ENCODE measurements at regions not wholly inside any gene's neighbourhood (a gene's known extent, or its start where the extent isn't known, plus 50 kb on each side); places are given as distances from the start of the nearest gene placed in this dataset.

DNA sequence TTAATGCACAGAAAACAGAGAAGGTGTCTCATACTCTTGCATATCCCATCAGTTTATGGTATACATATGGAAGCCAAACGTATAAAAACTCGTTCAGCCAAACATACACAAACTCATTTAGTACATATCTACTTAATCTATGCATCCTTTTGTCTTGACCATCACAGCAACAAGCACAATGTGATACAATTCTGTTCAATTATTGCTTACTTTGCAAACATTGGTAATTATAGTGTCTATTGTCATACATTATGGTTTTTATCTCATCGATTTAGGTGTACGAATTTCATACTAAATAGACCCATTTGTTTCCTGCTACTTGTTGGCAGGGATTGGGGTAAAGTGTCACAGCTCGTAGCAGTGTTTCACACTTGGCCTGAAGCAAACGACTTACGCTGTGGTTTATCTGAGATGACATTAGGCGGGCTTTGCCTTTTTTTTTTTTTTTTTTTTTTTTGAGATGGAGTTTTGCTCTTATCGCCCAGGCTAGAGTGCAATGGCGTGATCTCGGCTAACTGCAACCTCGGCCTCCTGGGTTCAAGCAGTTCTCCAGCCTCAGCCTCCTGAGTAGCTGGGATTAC lies 425.9 kb upstream of the JARID2 start:
- CTCF ChIA-PET, result no interaction called here
- DNase-seq (ENCODE audit: low read depth, low spot score) (no peak), ATAC-seq (no peak)
- TF ChIP-seq CTCF (IDR thresholded peaks at IDR 0.05), result no peak
- TF ChIP-seq POLR2AphosphoS5 (IDR thresholded peaks at IDR 0.05; ENCODE audit: low read depth, low read length), result no peak
- TF ChIP-seq REST (IDR thresholded peaks at IDR 0.05; ENCODE audit: insufficient read depth in 1 of 2, low read depth in 2 of 2, low read length in 1 of 2), result no peak
- no peak for TF ChIP-seq SIN3A (IDR thresholded peaks at IDR 0.05; ENCODE audit: borderline replicate concordance, insufficient read depth, low read depth, low read length)
- BruUV-seq (replicated peaks), result no TSS peak
- intact Hi-C loops (cut with micrococcal nuclease; ENCODE audit: unreplicated experiment), result no loop called here
- in situ Hi-C loops (cut with HindIII; ENCODE audit: low pct_unique_long_range_greater_than_20kb, low sequenced_read_pairs), result no loop called here
- no peak overlapping the region for H3K27ac ChIP-seq (ENCODE audit: low read length)
- H3K36me3 ChIP-seq (ENCODE audit: control insufficient read depth, insufficient read depth, low read length), result no peaks in the 10 kb centered on the region
- no peak overlapping the region for H3K4me3 ChIP-seq (ENCODE audit: low read depth in 2 of 2, low read length in 2 of 2)
- H3K4me1 ChIP-seq (ENCODE audit: control insufficient read depth, insufficient read depth, low read length), result no peaks in the 10 kb centered on the region
- H3K9me3 ChIP-seq (ENCODE audit: control insufficient read depth, insufficient read depth, low read depth, low read length), result no peaks in the 10 kb centered on the region
- POLR2A ChIA-PET, result no interaction called here
- H3K27me3 ChIP-seq (ENCODE audit: control insufficient read depth, insufficient read depth, low read length), result no peaks in the 10 kb centered on the region; the same call in 1 of the 2 replicates

DNA sequence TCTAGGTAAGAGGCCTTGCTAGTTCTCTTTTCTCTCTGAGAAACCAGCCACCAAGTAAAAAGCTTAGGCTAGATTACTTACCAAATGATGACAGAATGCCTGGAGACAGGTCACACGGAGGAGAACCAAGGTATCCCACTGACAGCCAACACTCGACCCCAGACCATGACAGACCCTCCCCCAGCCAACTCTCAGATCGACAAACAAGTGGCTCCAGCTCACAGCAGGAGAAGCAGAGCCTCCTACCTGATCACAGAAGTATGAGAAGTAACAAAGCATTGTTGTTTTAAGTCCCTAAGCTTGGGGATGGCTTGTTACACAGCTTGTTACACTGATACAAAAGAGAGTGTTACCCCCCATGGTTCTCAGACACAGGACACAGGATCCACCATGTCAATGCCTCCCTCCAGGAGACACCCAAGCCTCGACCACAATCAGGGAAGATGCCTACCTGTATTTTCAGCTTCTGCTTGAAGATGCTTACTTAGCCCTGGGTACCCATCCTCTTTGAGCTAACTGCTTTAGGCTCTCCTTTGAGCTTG lies 423.8 kb upstream of the JARID2 start:
- H3K4me3 ChIP-seq (ENCODE audit: low read depth in 2 of 2, low read length in 2 of 2), result no peak overlapping the region
- ChIA-PET POLR2A (no interaction called here), CTCF (no interaction called here)
- BruUV-seq (replicated peaks), result no TSS peak
- no peaks in the 10 kb centered on the region for H3K9me3 ChIP-seq (ENCODE audit: control insufficient read depth, insufficient read depth, low read depth, low read length)
- H3K27ac ChIP-seq (ENCODE audit: low read length), result no peak overlapping the region
- TF ChIP-seq REST (IDR thresholded peaks at IDR 0.05; ENCODE audit: insufficient read depth in 1 of 2, low read depth in 2 of 2, low read length in 1 of 2) (no peak), TCF7L2 (IDR thresholded peaks at IDR 0.05; ENCODE audit: low read depth, low read length) (no peak), SIN3A (IDR thresholded peaks at IDR 0.05; ENCODE audit: borderline replicate concordance, insufficient read depth, low read depth, low read length) (no peak), POLR2AphosphoS5 (IDR thresholded peaks at IDR 0.05; ENCODE audit: low read depth, low read length) (no peak), CTCF (IDR thresholded peaks at IDR 0.05) (no peak)
- DNase-seq (ENCODE audit: low read depth, low spot score), result no peak
- no peaks in the 10 kb centered on the region for H3K36me3 ChIP-seq (ENCODE audit: control insufficient read depth, insufficient read depth, low read length)
- in situ Hi-C loops (cut with HindIII; ENCODE audit: low pct_unique_long_range_greater_than_20kb, low sequenced_read_pairs) (no loop called here), intact Hi-C loops (cut with micrococcal nuclease; ENCODE audit: unreplicated experiment) (no loop called here)
- H3K27me3 ChIP-seq (ENCODE audit: control insufficient read depth, insufficient read depth, low read length), result no peaks in the 10 kb centered on the region
- no peaks in the 10 kb centered on the region for H3K4me1 ChIP-seq (ENCODE audit: control insufficient read depth, insufficient read depth, low read length)
- ATAC-seq, result no peak
